ENCODE measurements at regions not wholly inside any gene's neighbourhood (a gene's known extent, or its start where the extent isn't known, plus 50 kb on each side); places are given as distances from the start of the nearest gene placed in this dataset.

DNA sequence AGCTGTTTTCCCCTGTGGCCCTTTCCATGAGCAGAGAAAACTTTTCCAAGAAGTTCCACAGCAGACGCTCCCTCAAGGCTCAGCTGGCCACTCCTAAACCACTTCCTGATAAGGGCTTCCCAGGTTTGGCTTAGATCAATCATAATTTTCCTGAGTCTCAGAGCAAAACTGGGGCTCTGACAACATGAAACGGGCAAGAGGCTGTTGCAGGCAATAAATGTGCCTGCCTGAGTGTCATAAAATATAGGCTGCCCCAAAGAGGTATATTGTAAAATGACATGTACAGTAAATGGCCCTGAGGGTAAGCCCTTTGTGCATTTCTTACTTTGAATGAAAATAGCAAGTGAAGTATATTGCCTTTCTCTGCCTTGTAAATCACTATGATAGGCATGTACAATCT lies 105.6 kb upstream of the UXS1 start:
- H3K4me2 ChIP-seq (ENCODE audit: low read length), result no peak overlapping the region
- POLR2A ChIA-PET, result no interaction called here
- no peak overlapping the region for H3K4me3 ChIP-seq (replicated peaks in 1 of 2; ENCODE audit: low read depth in 1 of 2, low read length in 2 of 2)
- no peak overlapping the region for H3K27ac ChIP-seq (ENCODE audit: low read depth, low read length)
- no peak for TF ChIP-seq POLR2AphosphoS5 (IDR thresholded peaks at IDR 0.05; ENCODE audit: low read depth, low read length)
- no peak for TF ChIP-seq EZH2phosphoT487 (IDR thresholded peaks at IDR 0.05; ENCODE audit: borderline replicate concordance)
- no peak for TF ChIP-seq CEBPB (IDR thresholded peaks at IDR 0.05; ENCODE audit: low read depth)
- no peak for TF ChIP-seq YY1 (IDR thresholded peaks at IDR 0.05; ENCODE audit: extremely low read depth, insufficient replicate concordance, low read depth, low read length)
- no peak for TF ChIP-seq ZFX (IDR thresholded peaks at IDR 0.05)
- no peaks in the 10 kb centered on the region for H3K9me3 ChIP-seq (ENCODE audit: control insufficient read depth in 1 of 2, insufficient read depth in 1 of 2, low read depth in 1 of 2, low read length in 2 of 2)
- no peaks in the 10 kb centered on the region for H4K20me1 ChIP-seq (ENCODE audit: insufficient read depth)
- CTCF ChIA-PET, result no interaction called here
- no peaks in the 10 kb centered on the region for H3K9me2 ChIP-seq (ENCODE audit: insufficient read depth)
- H3K27me3 ChIP-seq (ENCODE audit: insufficient read depth, low read length), result no peaks in the 10 kb centered on the region; the same call in 1 of the 2 replicates
- no peaks in the 10 kb centered on the region for H3K36me3 ChIP-seq (ENCODE audit: control insufficient read depth in 1 of 2, insufficient read depth in 2 of 2, low read length in 2 of 2)
- no peak overlapping the region for H3K9ac ChIP-seq (ENCODE audit: low read length)
- H3K4me1 ChIP-seq (ENCODE audit: control insufficient read depth in 1 of 2, insufficient read depth in 2 of 2, low read length in 2 of 2), result no peaks in the 10 kb centered on the region
- ATAC-seq (no peak), DNase-seq (ENCODE audit: low read depth, low spot score) (no peak)
- intact Hi-C loops (cut with micrococcal nuclease), result no loop called here
- RAD21 ChIA-PET (ENCODE audit: low non-redundant PET in 1 of 2, low total read pairs in 2 of 2, uncharacterized antibody in 2 of 2, unreplicated experiment in 2 of 2), result no interaction called here
- no peak overlapping the region for H2AFZ ChIP-seq (ENCODE audit: low read depth, low read length, poor library complexity, severe bottlenecking)
- no TSS peak for BruUV-seq (replicated peaks)
- H3K79me2 ChIP-seq (ENCODE audit: insufficient read depth, low read length), result no peaks in the 10 kb centered on the region

- CTCF ChIA-PET, result no interaction called here
- no peaks in the 10 kb centered on the region for H3K4me1 ChIP-seq (ENCODE audit: control insufficient read depth in 1 of 2, insufficient read depth in 2 of 2, low read length in 2 of 2)
- RAD21 ChIA-PET (ENCODE audit: low non-redundant PET in 1 of 2, low total read pairs in 2 of 2, uncharacterized antibody in 2 of 2, unreplicated experiment in 2 of 2), result no interaction called here
- H4K20me1 ChIP-seq (ENCODE audit: insufficient read depth), result no peaks in the 10 kb centered on the region
- H3K4me2 ChIP-seq (ENCODE audit: low read length), result no peak overlapping the region
- no peaks in the 10 kb centered on the region for H3K36me3 ChIP-seq (ENCODE audit: control insufficient read depth in 1 of 2, insufficient read depth in 2 of 2, low read length in 2 of 2)
- TF ChIP-seq POLR2AphosphoS5 (IDR thresholded peaks at IDR 0.05; ENCODE audit: low read depth, low read length), result no peak
- no peak overlapping the region for H3K9ac ChIP-seq (ENCODE audit: low read length)
- no peaks in the 10 kb centered on the region for H3K9me2 ChIP-seq (ENCODE audit: insufficient read depth)
- no peak overlapping the region for H3K4me3 ChIP-seq (replicated peaks in 1 of 2; ENCODE audit: low read depth in 1 of 2, low read length in 2 of 2)
- H3K27me3 ChIP-seq (ENCODE audit: insufficient read depth, low read length), result no peaks in the 10 kb centered on the region; the same call in 1 of the 2 replicates
- DNase-seq (ENCODE audit: low read depth, low spot score) (no peak), ATAC-seq (no peak)
- BruUV-seq (replicated peaks), result no TSS peak
- no peaks in the 10 kb centered on the region for H3K79me2 ChIP-seq (ENCODE audit: insufficient read depth, low read length)
- intact Hi-C loops (cut with micrococcal nuclease), result no loop called here
- H2AFZ ChIP-seq (ENCODE audit: low read depth, low read length, poor library complexity, severe bottlenecking), result no peak overlapping the region
- H3K27ac ChIP-seq (ENCODE audit: low read depth, low read length), result no peak overlapping the region
- POLR2A ChIA-PET, result no interaction called here
- no peaks in the 10 kb centered on the region for H3K9me3 ChIP-seq (ENCODE audit: control insufficient read depth in 1 of 2, insufficient read depth in 1 of 2, low read depth in 1 of 2, low read length in 2 of 2)
These were observed 102.2 kb upstream of the UXS1 start for GRCh38 chr2:106296182-106296815.
